Loucy (cell line): ENCODE measurements at regions not wholly inside any gene's neighbourhood (a gene's known extent, or its start where the extent isn't known, plus 50 kb on each side); places are given as distances from the start of the nearest gene placed in this dataset.

Experiments
- H2AFZ ChIP-seq: fragments of 200-600 bp; sonication (generic); 2 replicates; pipeline ENCODE4 v1.6.0; 2016; ENCODE audit warnings: antibody characterized with exemption, mild to moderate bottlenecking, low read length, moderate library complexity
- H3F3A ChIP-seq: fragments of 200-600 bp; 2 replicates; pipeline ENCODE4 v1.6.0; 2016; ENCODE audit warnings: antibody characterized with exemption, low read depth, mild to moderate bottlenecking
- H3K27me3 ChIP-seq: fragments of 200-600 bp; sonication (generic); 2 replicates; pipeline ENCODE4 v1.6.1; 2014; ENCODE audit warnings: low read length, mild to moderate bottlenecking; ENCODE audit not compliant: insufficient read depth, poor library complexity, severe bottlenecking
- H3K36me3 ChIP-seq: fragments of 200-600 bp; sonication (generic); 2 replicates; pipeline ENCODE4 v1.6.1; 2016; ENCODE audit warnings: low read length; ENCODE audit not compliant: insufficient read depth
- H3K4me1 ChIP-seq: fragments of 200-600 bp; sonication (generic); 2 replicates; pipeline ENCODE4 v1.5.1; 2014; ENCODE audit warnings: low read length, mild to moderate bottlenecking; ENCODE audit not compliant: insufficient read depth, poor library complexity, severe bottlenecking
- H3K4me2 ChIP-seq: fragments of 200-600 bp; sonication (generic); 2 replicates; pipeline ENCODE4 v1.6.0; 2014; ENCODE audit warnings: antibody characterized with exemption, low read length, low read depth, mild to moderate bottlenecking; ENCODE audit not compliant: poor library complexity, severe bottlenecking
- H3K4me3 ChIP-seq: fragments of 200-600 bp; sonication (generic); 2 replicates; pipeline ENCODE4 v1.5.1; 2014; ENCODE audit warnings: low read length, mild to moderate bottlenecking, mixed read lengths; ENCODE audit not compliant: poor library complexity, severe bottlenecking
- H3K79me2 ChIP-seq: fragments of 200-600 bp; sonication (generic); 2 replicates; pipeline ENCODE4 v1.6.1; 2014; ENCODE audit warnings: low read length; ENCODE audit not compliant: insufficient read depth
- H3K9ac ChIP-seq: fragments of 200-600 bp; sonication (generic); 2 replicates; pipeline ENCODE4 v1.6.0; 2014; ENCODE audit warnings: mild to moderate bottlenecking, low read depth, low read length, moderate library complexity; ENCODE audit not compliant: poor library complexity, severe bottlenecking
- H3K9me2 ChIP-seq: fragments of 200-600 bp; sonication (generic); replicated peaks from 2 replicates; pipeline ENCODE4 v1.6.1; 2016; ENCODE audit warnings: low read depth, low read length, mixed read lengths
- H3K9me3 ChIP-seq: fragments of 200-600 bp; sonication (generic); 2 replicates; pipeline ENCODE4 v1.6.1; 2014; ENCODE audit warnings: mild to moderate bottlenecking, antibody characterized with exemption, low read length, low read depth; ENCODE audit not compliant: insufficient read depth
- H4K20me1 ChIP-seq: fragments of 200-600 bp; sonication (generic); 2 replicates; pipeline ENCODE4 v1.6.0; 2014; ENCODE audit warnings: antibody characterized with exemption, low read length, mild to moderate bottlenecking; ENCODE audit not compliant: insufficient read depth, poor library complexity, severe bottlenecking
- EZH2phosphoT487 ChIP-seq: fragments of 200-600 bp; IDR thresholded peaks from 2 replicates; pipeline ENCODE4 v1.6.1; 2018; ENCODE audit warnings: antibody characterized with exemption, mild to moderate bottlenecking, moderate library complexity, borderline replicate concordance
- TF ChIP-seq, protein P1 (sequence below): fragments of 200-600 bp; sonication (generic); conservative IDR thresholded peaks from 2 replicates; pipeline ENCODE4 v1.5.1; 2014; ENCODE audit warnings: mild to moderate bottlenecking, antibody characterized with exemption, low read length

- Histone ChIP-seq H3K9me3 (no peaks in the 10 kb centered on the region), H3K27me3 (no peaks in the 10 kb centered on the region), H3K9me2 (no peaks in the 10 kb centered on the region), H3K4me2 (no peak overlapping the region), H3K79me2 (no peaks in the 10 kb centered on the region), H2AFZ (no peak overlapping the region), H3K4me3 (no peak overlapping the region), H3F3A (no peaks in the 10 kb centered on the region), H4K20me1 (no peaks in the 10 kb centered on the region), H3K4me1 (no peaks in the 10 kb centered on the region), H3K36me3 (no peaks in the 10 kb centered on the region), H3K9ac (no peak overlapping the region)
- TF ChIP-seq EZH2phosphoT487, result no peak
- TF ChIP-seq, protein P1, sequence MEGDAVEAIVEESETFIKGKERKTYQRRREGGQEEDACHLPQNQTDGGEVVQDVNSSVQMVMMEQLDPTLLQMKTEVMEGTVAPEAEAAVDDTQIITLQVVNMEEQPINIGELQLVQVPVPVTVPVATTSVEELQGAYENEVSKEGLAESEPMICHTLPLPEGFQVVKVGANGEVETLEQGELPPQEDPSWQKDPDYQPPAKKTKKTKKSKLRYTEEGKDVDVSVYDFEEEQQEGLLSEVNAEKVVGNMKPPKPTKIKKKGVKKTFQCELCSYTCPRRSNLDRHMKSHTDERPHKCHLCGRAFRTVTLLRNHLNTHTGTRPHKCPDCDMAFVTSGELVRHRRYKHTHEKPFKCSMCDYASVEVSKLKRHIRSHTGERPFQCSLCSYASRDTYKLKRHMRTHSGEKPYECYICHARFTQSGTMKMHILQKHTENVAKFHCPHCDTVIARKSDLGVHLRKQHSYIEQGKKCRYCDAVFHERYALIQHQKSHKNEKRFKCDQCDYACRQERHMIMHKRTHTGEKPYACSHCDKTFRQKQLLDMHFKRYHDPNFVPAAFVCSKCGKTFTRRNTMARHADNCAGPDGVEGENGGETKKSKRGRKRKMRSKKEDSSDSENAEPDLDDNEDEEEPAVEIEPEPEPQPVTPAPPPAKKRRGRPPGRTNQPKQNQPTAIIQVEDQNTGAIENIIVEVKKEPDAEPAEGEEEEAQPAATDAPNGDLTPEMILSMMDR, result no peak
These were observed 600.4 kb upstream of the CHAC2 start for GRCh38 chr2:53167227-53167626.

GRCh38 chr2:53150146-53150545, 617.5 kb upstream of the CHAC2 start:
- Histone ChIP-seq H3K9me3 (no peaks in the 10 kb centered on the region), H3K36me3 (no peaks in the 10 kb centered on the region), H3K4me1 (no peaks in the 10 kb centered on the region), H3K9me2 (no peaks in the 10 kb centered on the region), H3K4me2 (no peak overlapping the region), H3F3A (no peaks in the 10 kb centered on the region), H3K79me2 (no peaks in the 10 kb centered on the region), H2AFZ (no peak overlapping the region), H4K20me1 (no peaks in the 10 kb centered on the region), H3K27me3 (no peaks in the 10 kb centered on the region), H3K4me3 (no peak overlapping the region), H3K9ac (no peak overlapping the region)
- TF ChIP-seq, protein P1, result no peak
- TF ChIP-seq EZH2phosphoT487, result no peak

DNA sequence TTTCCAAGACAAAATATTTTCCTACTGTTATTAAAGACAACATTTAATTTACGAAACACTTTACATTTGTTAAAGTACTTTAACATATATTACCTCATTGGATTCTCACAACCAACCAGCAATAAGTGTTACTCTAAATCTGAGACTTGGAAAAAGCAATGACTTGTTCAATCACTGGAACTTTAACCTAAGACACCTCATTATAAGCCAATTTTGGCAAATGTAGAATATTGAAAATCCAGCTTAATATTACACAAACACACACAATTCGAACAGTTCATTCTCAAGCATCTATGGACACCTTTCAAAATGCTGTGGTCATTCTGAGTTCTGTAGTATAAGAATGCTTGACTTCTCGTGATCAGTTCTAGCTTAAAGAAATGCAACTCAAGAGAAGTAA, 619.4 kb upstream of the CHAC2 start:
- TF ChIP-seq, protein P1, result no peak
- TF ChIP-seq EZH2phosphoT487, result no peak
- no peaks in the 10 kb centered on the region for H3K9me2 ChIP-seq
- no peak overlapping the region for H3K4me3 ChIP-seq
- no peaks in the 10 kb centered on the region for H4K20me1 ChIP-seq
- H3K4me1 ChIP-seq, result no peaks in the 10 kb centered on the region
- H3F3A ChIP-seq, result no peaks in the 10 kb centered on the region
- no peaks in the 10 kb centered on the region for H3K27me3 ChIP-seq
- H3K9me3 ChIP-seq, result no peaks in the 10 kb centered on the region
- H2AFZ ChIP-seq, result no peak overlapping the region
- H3K36me3 ChIP-seq, result no peaks in the 10 kb centered on the region
- H3K4me2 ChIP-seq, result no peak overlapping the region
- H3K9ac ChIP-seq, result no peak overlapping the region
- no peaks in the 10 kb centered on the region for H3K79me2 ChIP-seq
